Ishikawa (cell line): ENCODE measurements at regions not wholly inside any gene's neighbourhood (a gene's known extent, or its start where the extent isn't known, plus 50 kb on each side); places are given as distances from the start of the nearest gene placed in this dataset.

Source experiments
- CEBPB ChIP-seq: IDR thresholded peaks from 2 replicates; pipeline ENCODE4 v1.6.1; 2012
- CREB1 ChIP-seq: IDR thresholded peaks from 2 replicates; pipeline ENCODE4 v1.6.1; 2012; ENCODE audit warnings: low read depth
- EGR1 ChIP-seq: IDR thresholded peaks from 2 replicates; pipeline ENCODE4 v1.6.1; 2012
- EP300 ChIP-seq: IDR thresholded peaks from 2 replicates; pipeline ENCODE4 v1.6.1; 2012; ENCODE audit warnings: borderline replicate concordance
- FOXM1 ChIP-seq: IDR thresholded peaks from 2 replicates; pipeline ENCODE4 v1.6.1; 2012; ENCODE audit warnings: low read depth, borderline replicate concordance
- NFIC ChIP-seq: IDR thresholded peaks from 2 replicates; pipeline ENCODE4 v1.6.1; 2012
- RAD21 ChIP-seq: IDR thresholded peaks from 2 replicates; pipeline ENCODE4 v1.6.1; 2012; ENCODE audit warnings: low read depth
- TAF1 ChIP-seq: IDR thresholded peaks from 2 replicates; pipeline ENCODE4 v1.6.1; 2012; ENCODE audit warnings: low read depth, mild to moderate bottlenecking
- TCF12 ChIP-seq: IDR thresholded peaks from 2 replicates; pipeline ENCODE4 v1.6.1; 2012; ENCODE audit warnings: low read depth
- TEAD4 ChIP-seq: IDR thresholded peaks from 2 replicates; pipeline ENCODE4 v1.6.1; 2012
- YY1 ChIP-seq: IDR thresholded peaks from 2 replicates; pipeline ENCODE4 v1.6.1; 2012; ENCODE audit warnings: low read depth
- ZBTB7A ChIP-seq: IDR thresholded peaks from 2 replicates; pipeline ENCODE4 v1.6.1; 2012; ENCODE audit warnings: low read depth
- TF ChIP-seq, protein P1 (sequence below): IDR thresholded peaks from 2 replicates; pipeline ENCODE4 v1.6.1; 2012; ENCODE audit warnings: low read depth, mild to moderate bottlenecking
- TF ChIP-seq, protein P2 (sequence below): IDR thresholded peaks from 2 replicates; pipeline ENCODE4 v1.6.1; 2012
- TF ChIP-seq, protein P3 (sequence below): IDR thresholded peaks from 2 replicates; pipeline ENCODE4 v1.6.1; 2012

DNA sequence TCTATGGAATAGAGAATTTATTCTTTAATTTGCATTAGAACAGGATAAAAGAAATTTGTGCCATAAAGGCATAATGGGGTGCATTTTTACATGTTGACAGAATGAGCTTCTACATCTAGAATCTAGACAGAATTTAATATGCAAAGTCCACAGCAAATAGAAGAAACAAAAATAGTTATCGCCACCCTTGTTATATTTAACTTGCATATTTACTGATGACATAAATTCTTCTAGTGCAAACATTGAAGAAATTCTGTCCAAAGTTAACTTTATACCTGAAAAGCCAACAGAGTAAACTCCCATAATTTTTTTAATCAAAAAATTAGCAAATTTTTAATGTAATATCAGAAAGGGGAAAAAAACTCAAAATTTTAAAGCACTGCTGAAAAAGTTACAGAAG is 213.7 kb upstream of the ALCAM start:
- TF ChIP-seq EGR1, result no peak
- no peak for TF ChIP-seq TAF1
- no peak for TF ChIP-seq CREB1
- no peak for TF ChIP-seq TCF12
- TF ChIP-seq YY1, result no peak
- TF ChIP-seq, protein P1, sequence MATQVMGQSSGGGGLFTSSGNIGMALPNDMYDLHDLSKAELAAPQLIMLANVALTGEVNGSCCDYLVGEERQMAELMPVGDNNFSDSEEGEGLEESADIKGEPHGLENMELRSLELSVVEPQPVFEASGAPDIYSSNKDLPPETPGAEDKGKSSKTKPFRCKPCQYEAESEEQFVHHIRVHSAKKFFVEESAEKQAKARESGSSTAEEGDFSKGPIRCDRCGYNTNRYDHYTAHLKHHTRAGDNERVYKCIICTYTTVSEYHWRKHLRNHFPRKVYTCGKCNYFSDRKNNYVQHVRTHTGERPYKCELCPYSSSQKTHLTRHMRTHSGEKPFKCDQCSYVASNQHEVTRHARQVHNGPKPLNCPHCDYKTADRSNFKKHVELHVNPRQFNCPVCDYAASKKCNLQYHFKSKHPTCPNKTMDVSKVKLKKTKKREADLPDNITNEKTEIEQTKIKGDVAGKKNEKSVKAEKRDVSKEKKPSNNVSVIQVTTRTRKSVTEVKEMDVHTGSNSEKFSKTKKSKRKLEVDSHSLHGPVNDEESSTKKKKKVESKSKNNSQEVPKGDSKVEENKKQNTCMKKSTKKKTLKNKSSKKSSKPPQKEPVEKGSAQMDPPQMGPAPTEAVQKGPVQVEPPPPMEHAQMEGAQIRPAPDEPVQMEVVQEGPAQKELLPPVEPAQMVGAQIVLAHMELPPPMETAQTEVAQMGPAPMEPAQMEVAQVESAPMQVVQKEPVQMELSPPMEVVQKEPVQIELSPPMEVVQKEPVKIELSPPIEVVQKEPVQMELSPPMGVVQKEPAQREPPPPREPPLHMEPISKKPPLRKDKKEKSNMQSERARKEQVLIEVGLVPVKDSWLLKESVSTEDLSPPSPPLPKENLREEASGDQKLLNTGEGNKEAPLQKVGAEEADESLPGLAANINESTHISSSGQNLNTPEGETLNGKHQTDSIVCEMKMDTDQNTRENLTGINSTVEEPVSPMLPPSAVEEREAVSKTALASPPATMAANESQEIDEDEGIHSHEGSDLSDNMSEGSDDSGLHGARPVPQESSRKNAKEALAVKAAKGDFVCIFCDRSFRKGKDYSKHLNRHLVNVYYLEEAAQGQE, result no peak
- no peak for TF ChIP-seq EP300
- no peak for TF ChIP-seq CEBPB
- no peak for TF ChIP-seq NFIC
- TF ChIP-seq, protein P2, sequence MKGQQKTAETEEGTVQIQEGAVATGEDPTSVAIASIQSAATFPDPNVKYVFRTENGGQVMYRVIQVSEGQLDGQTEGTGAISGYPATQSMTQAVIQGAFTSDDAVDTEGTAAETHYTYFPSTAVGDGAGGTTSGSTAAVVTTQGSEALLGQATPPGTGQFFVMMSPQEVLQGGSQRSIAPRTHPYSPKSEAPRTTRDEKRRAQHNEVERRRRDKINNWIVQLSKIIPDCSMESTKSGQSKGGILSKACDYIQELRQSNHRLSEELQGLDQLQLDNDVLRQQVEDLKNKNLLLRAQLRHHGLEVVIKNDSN, result no peak
- TF ChIP-seq, protein P3, sequence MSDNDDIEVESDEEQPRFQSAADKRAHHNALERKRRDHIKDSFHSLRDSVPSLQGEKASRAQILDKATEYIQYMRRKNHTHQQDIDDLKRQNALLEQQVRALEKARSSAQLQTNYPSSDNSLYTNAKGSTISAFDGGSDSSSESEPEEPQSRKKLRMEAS, result no peak
- no peak for TF ChIP-seq RAD21
- TF ChIP-seq TEAD4, result no peak
- TF ChIP-seq ZBTB7A, result no peak
- TF ChIP-seq FOXM1, result no peak

DNA sequence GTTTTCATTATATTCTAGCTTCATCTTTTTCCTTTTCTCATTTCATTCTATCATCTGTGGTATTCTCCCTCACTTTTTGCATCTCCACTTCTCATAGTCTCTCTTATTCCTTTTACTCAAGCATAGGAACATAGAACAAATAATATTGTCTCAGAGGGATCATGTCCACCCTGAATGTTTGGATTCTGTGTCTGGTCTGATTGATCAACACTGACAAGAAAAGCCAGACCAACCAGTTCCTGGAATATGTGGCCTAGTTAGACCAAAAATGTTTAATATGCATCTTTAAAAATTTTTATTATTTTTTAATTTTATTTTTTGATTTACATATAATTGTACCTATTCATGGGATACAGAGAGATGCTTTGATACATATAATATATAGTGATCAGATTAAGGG is 212.0 kb upstream of the ALCAM start:
- TF ChIP-seq ZBTB7A (no peak), TCF12 (no peak), EP300 (no peak), TAF1 (no peak), TEAD4 (no peak), CREB1 (no peak), FOXM1 (no peak), CEBPB (no peak)
- TF ChIP-seq, protein P2, result no peak

DNA sequence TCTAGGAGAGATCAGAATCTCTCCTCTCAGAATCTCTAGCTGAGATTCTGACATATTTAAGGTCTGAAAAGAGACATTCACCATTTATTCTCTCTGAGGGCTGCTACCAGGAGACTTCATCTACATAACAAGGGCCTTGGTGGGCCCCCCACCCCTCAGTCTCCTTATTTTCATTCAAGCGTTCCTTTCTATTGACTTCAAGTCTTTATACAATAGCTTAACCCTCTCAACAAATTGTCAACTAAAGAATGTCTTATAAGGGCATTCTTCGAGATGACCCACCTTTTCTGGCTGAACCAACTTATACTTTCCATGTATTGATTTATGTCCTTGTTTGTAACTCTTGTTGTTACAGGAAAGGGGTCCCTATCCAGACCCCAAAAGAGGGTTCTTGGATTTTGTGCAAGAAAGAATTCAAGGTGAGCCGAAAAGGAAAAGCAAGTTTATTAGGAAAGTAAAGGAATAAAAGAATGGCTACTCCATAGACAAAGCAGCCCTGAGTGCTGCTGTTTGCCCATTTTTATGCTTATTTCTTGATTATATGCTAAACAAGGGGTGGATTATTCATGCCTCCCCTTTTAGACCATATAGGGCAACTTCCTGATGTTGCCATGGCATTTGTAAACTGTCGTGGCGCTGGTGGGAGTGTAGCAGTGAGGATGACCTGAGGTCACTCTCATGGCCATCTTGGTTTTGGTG is 209.5 kb upstream of the ALCAM start:
- TF ChIP-seq RAD21 (no peak), CREB1 (no peak), EP300 (no peak), TEAD4 (no peak), FOXM1 (no peak), TAF1 (no peak)
- TF ChIP-seq, protein P1, result no peak
- TF ChIP-seq, protein P2, result no peak

DNA sequence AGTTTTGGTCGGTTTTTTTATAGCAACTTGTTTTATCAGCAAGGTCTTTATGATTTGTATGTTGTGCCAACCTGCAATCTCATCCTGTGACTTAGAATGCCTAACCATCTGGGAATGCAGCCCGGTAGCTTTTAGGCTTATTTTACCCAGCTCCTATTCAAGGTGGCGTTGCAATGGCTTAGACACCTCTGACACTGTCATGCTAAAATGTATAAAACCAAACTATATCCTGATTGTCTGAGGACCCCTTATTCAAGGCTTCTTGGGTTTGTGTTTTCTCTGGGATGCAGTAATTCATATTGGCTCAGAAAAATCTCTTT is 209.0 kb upstream of the ALCAM start:
- TF ChIP-seq TAF1 (no peak), RAD21 (no peak), YY1 (no peak), FOXM1 (no peak), CEBPB (no peak), EP300 (no peak), TEAD4 (no peak), NFIC (no peak), TCF12 (no peak), CREB1 (no peak), ZBTB7A (no peak), EGR1 (no peak)
- TF ChIP-seq, protein P2, result no peak
- TF ChIP-seq, protein P1, result no peak
- TF ChIP-seq, protein P3, result no peak
